Brain microvascular endothelial cell (primary cell): ENCODE measurements at regions not wholly inside any gene's neighbourhood (a gene's known extent, or its start where the extent isn't known, plus 50 kb on each side); places are given as distances from the start of the nearest gene placed in this dataset.

Experiments
- DNase-seq: peaks from one replicate; pipeline ENCODE4 v3.0.0-alpha.2; 2020
- H3K27ac ChIP-seq: fragments of 250-450 bp; sonication (Bioruptor Pico); 2 replicates; pipeline ENCODE4 v1.5.1; 2020; ENCODE audit warnings: mild to moderate bottlenecking, moderate library complexity
- H3K27me3 ChIP-seq: fragments of 250-450 bp; sonication (Bioruptor Pico); replicated peaks from 2 replicates; pipeline ENCODE4 v1.5.1; 2020; ENCODE audit warnings: mild to moderate bottlenecking
- H3K36me3 ChIP-seq: fragments of 250-450 bp; sonication (Bioruptor Pico); replicated peaks from 2 replicates; pipeline ENCODE4 v1.5.1; 2020; ENCODE audit warnings: mild to moderate bottlenecking
- H3K4me3 ChIP-seq: 2 replicates; pipeline ENCODE4 v1.5.1; 2011; ENCODE audit warnings: low read depth, mild to moderate bottlenecking, control low read depth, low read length, moderate library complexity
- in situ Hi-C: cut with HindIII; loops from 2 replicates; pipeline ENCODE4 v1.10.0; 2017; ENCODE audit warnings: low sequenced_read_pairs, low pct_ligation_motif_present
- TF ChIP-seq, protein P1 (sequence below): IDR thresholded peaks from 2 replicates; pipeline ENCODE4 v1.5.1; 2011; ENCODE audit warnings: low read depth, mild to moderate bottlenecking, moderate library complexity, low read length, control low read depth, inconsistent platforms; ENCODE audit errors: missing control alignments

- Histone ChIP-seq H3K27me3 (no peaks in the 10 kb centered on the region), H3K4me3 (no peak overlapping the region), H3K27ac (no peak overlapping the region), H3K36me3 (no peaks in the 10 kb centered on the region)
- TF ChIP-seq, protein P1, sequence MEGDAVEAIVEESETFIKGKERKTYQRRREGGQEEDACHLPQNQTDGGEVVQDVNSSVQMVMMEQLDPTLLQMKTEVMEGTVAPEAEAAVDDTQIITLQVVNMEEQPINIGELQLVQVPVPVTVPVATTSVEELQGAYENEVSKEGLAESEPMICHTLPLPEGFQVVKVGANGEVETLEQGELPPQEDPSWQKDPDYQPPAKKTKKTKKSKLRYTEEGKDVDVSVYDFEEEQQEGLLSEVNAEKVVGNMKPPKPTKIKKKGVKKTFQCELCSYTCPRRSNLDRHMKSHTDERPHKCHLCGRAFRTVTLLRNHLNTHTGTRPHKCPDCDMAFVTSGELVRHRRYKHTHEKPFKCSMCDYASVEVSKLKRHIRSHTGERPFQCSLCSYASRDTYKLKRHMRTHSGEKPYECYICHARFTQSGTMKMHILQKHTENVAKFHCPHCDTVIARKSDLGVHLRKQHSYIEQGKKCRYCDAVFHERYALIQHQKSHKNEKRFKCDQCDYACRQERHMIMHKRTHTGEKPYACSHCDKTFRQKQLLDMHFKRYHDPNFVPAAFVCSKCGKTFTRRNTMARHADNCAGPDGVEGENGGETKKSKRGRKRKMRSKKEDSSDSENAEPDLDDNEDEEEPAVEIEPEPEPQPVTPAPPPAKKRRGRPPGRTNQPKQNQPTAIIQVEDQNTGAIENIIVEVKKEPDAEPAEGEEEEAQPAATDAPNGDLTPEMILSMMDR, result no peak
- in situ Hi-C loops, result no loop called here
- no peak for DNase-seq
Measured at GRCh38 chr5:135702191-135702590, 123.4 kb upstream of the CXCL14 start.

DNA sequence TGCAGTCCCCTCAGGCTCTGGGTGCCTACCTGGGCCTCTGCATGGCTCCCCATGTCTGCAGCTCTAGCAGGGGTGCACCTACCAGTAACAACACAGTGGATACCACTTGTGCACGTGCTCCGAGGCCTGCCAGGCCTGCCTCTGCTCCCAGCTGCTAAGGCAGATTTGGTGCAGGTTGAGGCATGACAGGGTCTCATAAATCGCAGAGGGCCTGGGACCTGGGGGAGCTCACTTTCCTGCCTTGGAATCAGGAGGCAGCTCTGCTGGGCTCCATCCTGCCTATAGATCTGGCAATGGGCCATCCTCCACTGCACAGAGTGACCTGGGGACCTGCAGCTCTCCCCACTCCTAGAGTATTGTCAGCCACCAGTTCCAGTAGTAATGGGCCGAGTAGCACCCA is 121.9 kb upstream of the CXCL14 start:
- in situ Hi-C loops, result no loop called here
- TF ChIP-seq, protein P1, result no peak
- DNase-seq, result no peak
- Histone ChIP-seq H3K27ac (no peak overlapping the region), H3K4me3 (no peak overlapping the region), H3K27me3 (no peaks in the 10 kb centered on the region), H3K36me3 (no peaks in the 10 kb centered on the region)

- no peak for DNase-seq
- Histone ChIP-seq H3K36me3 (no peaks in the 10 kb centered on the region), H3K27ac (no peak overlapping the region), H3K4me3 (no peak overlapping the region), H3K27me3 (no peaks in the 10 kb centered on the region)
- in situ Hi-C loops, result no loop called here
- TF ChIP-seq, protein P1, result no peak
Measured at GRCh38 chr5:135697959-135698345, 119.2 kb upstream of the CXCL14 start.

GRCh38 chr5:135697251-135697958 is 118.6 kb upstream of the CXCL14 start:
- no peaks in the 10 kb centered on the region for H3K27me3 ChIP-seq
- in situ Hi-C loops, result no loop called here
- no peaks in the 10 kb centered on the region for H3K36me3 ChIP-seq
- no peak for DNase-seq
- H3K27ac ChIP-seq, result no peak overlapping the region
- TF ChIP-seq, protein P1, result no peak
- no peak overlapping the region for H3K4me3 ChIP-seq

DNA sequence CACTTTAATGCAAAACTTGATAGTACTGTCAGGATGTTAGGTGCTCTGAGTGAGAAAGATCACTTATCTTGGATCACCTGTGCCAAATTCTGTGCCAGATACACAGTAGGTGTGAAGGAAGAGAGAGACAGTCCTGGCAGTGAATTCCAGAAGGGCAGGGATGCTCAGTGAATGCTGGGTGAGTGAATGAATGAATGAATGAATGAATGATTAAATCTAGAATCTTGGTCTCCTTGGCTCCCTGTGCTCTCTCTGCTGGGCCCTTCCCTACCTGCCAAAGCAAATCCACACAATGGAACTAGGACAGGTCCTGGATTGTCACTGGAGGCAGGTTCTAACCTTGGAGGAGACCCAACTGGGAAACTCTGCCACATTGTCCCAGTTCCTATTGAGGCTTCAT is 117.5 kb upstream of the CXCL14 start:
- TF ChIP-seq, protein P1, result no peak
- in situ Hi-C loops, result no loop called here
- Histone ChIP-seq H3K27ac (no peak overlapping the region), H3K27me3 (no peaks in the 10 kb centered on the region), H3K36me3 (no peaks in the 10 kb centered on the region), H3K4me3 (no peak overlapping the region)
- DNase-seq, result no peak
